Stimulated activated CD4-positive, alpha-beta T cell treated with anti-CD3 and anti-CD28 coated beads, Interleukin-1b, Interleukin-23, amount 100 ng/mL, for 48 hours (primary cell): ENCODE measurements at regions not wholly inside any gene's neighbourhood (a gene's known extent, or its start where the extent isn't known, plus 50 kb on each side); places are given as distances from the start of the nearest gene placed in this dataset.

ENCODE experiments used
- DNase-seq: peaks from one replicate; pipeline ENCODE4 v3.0.0-alpha.2; 2020

GRCh38 chr6:54646069-54646950, 200.3 kb upstream of the FAM83B start:
- DNase-seq: no peak

GRCh38 chr6:54646951-54647664, 199.5 kb upstream of the FAM83B start:
- DNase-seq: no peak

GRCh38 chr6:54654381-54654780, 192.2 kb upstream of the FAM83B start:
- no peak for DNase-seq

GRCh38 chr6:54655162-54655561, 191.4 kb upstream of the FAM83B start:
- DNase-seq: no peak

- no peak for DNase-seq
These were observed 181.3 kb upstream of the FAM83B start for GRCh38 chr6:54665278-54665677.

- DNase-seq: no peak
These were observed 166.0 kb upstream of the FAM83B start for GRCh38 chr6:54680531-54680930.

- DNase-seq: no peak
These were observed 165.3 kb upstream of the FAM83B start for GRCh38 chr6:54681267-54681666.

- no peak for DNase-seq
These were observed 164.6 kb upstream of the FAM83B start for GRCh38 chr6:54681987-54682386.

- DNase-seq: no peak
These were observed 157.0 kb upstream of the FAM83B start for GRCh38 chr6:54689620-54690019.

GRCh38 chr6:54690596-54690995, 156.0 kb upstream of the FAM83B start:
- no peak for DNase-seq

- no peak for DNase-seq
These were observed 151.5 kb upstream of the FAM83B start for GRCh38 chr6:54694928-54695532.

GRCh38 chr6:54695815-54696214, 150.8 kb upstream of the FAM83B start:
- DNase-seq: no peak

- DNase-seq: no peak
These were observed 149.1 kb upstream of the FAM83B start for GRCh38 chr6:54697424-54697823.

GRCh38 chr6:54698974-54699373, 147.6 kb upstream of the FAM83B start:
- DNase-seq: no peak

GRCh38 chr6:54700158-54700557, 146.4 kb upstream of the FAM83B start:
- DNase-seq: no peak

- DNase-seq: no peak
These were observed 143.8 kb upstream of the FAM83B start for GRCh38 chr6:54702772-54703171.

GRCh38 chr6:54706391-54706790, 140.2 kb upstream of the FAM83B start:
- no peak for DNase-seq

- no peak for DNase-seq
These were observed 139.5 kb upstream of the FAM83B start for GRCh38 chr6:54706844-54707605.

GRCh38 chr6:54710456-54710855, 136.1 kb upstream of the FAM83B start:
- DNase-seq: no peak

- DNase-seq: no peak
These were observed 130.6 kb upstream of the FAM83B start for GRCh38 chr6:54716010-54716409.

- DNase-seq: no peak
These were observed 129.7 kb upstream of the FAM83B start for GRCh38 chr6:54716877-54717276.

GRCh38 chr6:54717849-54718455, 128.6 kb upstream of the FAM83B start:
- DNase-seq: peak; percentile 40
